Activated T-cell treated with anti-CD3 and anti-CD28 coated beads, Interleukin-2, amount 50 U/mL, for 4 hours (primary cell): ENCODE measurements at regions not wholly inside any gene's neighbourhood (a gene's known extent, or its start where the extent isn't known, plus 50 kb on each side); places are given as distances from the start of the nearest gene placed in this dataset.
"Not testable (repeated sequence)": the region's sequence is repeated elsewhere in the genome, so short reads cannot be mapped to it uniquely, and the experiment has no call there.

Source experiments
- ATAC-seq, 2 donors: fragments of 200-7000 bp; cut with Tn5 transposase; one replicate each; pipeline ENCODE4 v1.10.0; 2021
- DNase-seq: peaks from one replicate; pipeline ENCODE4 v3.0.0-alpha.2; 2020
- H3K27me3 Mint-ChIP-seq: one replicate; pipeline ENCODE4 v1.8.0; 2021; ENCODE audit warnings: low read depth, mixed read lengths
- H3K36me3 Mint-ChIP-seq: one replicate; pipeline ENCODE4 v1.8.0; 2022; ENCODE audit warnings: mixed read lengths; ENCODE audit not compliant: insufficient read depth
- H3K4me1 Mint-ChIP-seq: one replicate; pipeline ENCODE4 v1.8.0; 2021; ENCODE audit warnings: low read depth, mixed read lengths
- H3K4me3 Mint-ChIP-seq: one replicate; pipeline ENCODE4 v1.8.0; 2021; ENCODE audit warnings: mild to moderate bottlenecking, moderate library complexity, mixed read lengths
- H3K9me3 Mint-ChIP-seq: one replicate; pipeline ENCODE4 v1.8.0; 2021; ENCODE audit warnings: mixed read lengths

- not testable (repeated sequence) for H3K4me1 Mint-ChIP-seq, H3K9me3 Mint-ChIP-seq, DNase-seq, ATAC-seq, H3K27me3 Mint-ChIP-seq, H3K4me3 Mint-ChIP-seq, H3K36me3 Mint-ChIP-seq
Observed at GRCh38 chrX:40788698-40789097, 53.4 kb upstream of the MED14 start.

- no peaks in the 10 kb centered on the region for H3K4me1 Mint-ChIP-seq
- peaks cover 4% of the 10 kb centered on the region for H3K27me3 Mint-ChIP-seq
- no peaks in the 10 kb centered on the region for H3K9me3 Mint-ChIP-seq
- ATAC-seq (no peak), DNase-seq (no peak)
- H3K36me3 Mint-ChIP-seq: no peaks in the 10 kb centered on the region
- no peak overlapping the region for H3K4me3 Mint-ChIP-seq
Observed at GRCh38 chrX:40792433-40792832, 57.1 kb upstream of the MED14 start.

GRCh38 chrX:40794829-40795130 lies 59.4 kb upstream of the MED14 start:
- not testable (repeated sequence) for H3K4me1 Mint-ChIP-seq, ATAC-seq, DNase-seq, H3K36me3 Mint-ChIP-seq, H3K9me3 Mint-ChIP-seq, H3K27me3 Mint-ChIP-seq, H3K4me3 Mint-ChIP-seq

GRCh38 chrX:40799745-40800144 lies 64.4 kb upstream of the MED14 start:
- H3K36me3 Mint-ChIP-seq: not testable (repeated sequence)

GRCh38 chrX:40805404-40805803 lies 70.1 kb upstream of the MED14 start:
- DNase-seq (no peak), ATAC-seq (no peak)
- Mint-ChIP-seq H3K36me3 (no peaks in the 10 kb centered on the region), H3K9me3 (no peaks in the 10 kb centered on the region), H3K27me3 (no peaks in the 10 kb centered on the region), H3K4me3 (no peak overlapping the region), H3K4me1 (peaks cover 3% of the 10 kb centered on the region)

More at GRCh38 chrX:40799745-40800144, 64.4 kb upstream of the MED14 start:
- not testable (repeated sequence) for H3K4me1 Mint-ChIP-seq, DNase-seq, ATAC-seq, H3K4me3 Mint-ChIP-seq, H3K9me3 Mint-ChIP-seq, H3K27me3 Mint-ChIP-seq

- DNase-seq (no peak), ATAC-seq (no peak)
- H3K4me1 Mint-ChIP-seq: peaks cover 3% of the 10 kb centered on the region
Observed at GRCh38 chrX:40806513-40807220, 71.3 kb upstream of the MED14 start.

GRCh38 chrX:40807384-40807783 lies 72.0 kb upstream of the MED14 start:
- Mint-ChIP-seq H3K27me3 (no peaks in the 10 kb centered on the region), H3K36me3 (no peaks in the 10 kb centered on the region), H3K4me1 (peaks cover 3% of the 10 kb centered on the region), H3K9me3 (no peaks in the 10 kb centered on the region), H3K4me3 (no peak overlapping the region)
- DNase-seq (no peak), ATAC-seq (no peak)

More at GRCh38 chrX:40806513-40807220, 71.3 kb upstream of the MED14 start:
- H3K4me3 Mint-ChIP-seq: no peak overlapping the region
- H3K27me3 Mint-ChIP-seq: no peaks in the 10 kb centered on the region
- no peaks in the 10 kb centered on the region for H3K36me3 Mint-ChIP-seq
- H3K9me3 Mint-ChIP-seq: no peaks in the 10 kb centered on the region

- no peaks in the 10 kb centered on the region for H3K27me3 Mint-ChIP-seq
- no peaks in the 10 kb centered on the region for H3K36me3 Mint-ChIP-seq
- ATAC-seq (no peak), DNase-seq (no peak)
- H3K4me1 Mint-ChIP-seq: peaks cover 3% of the 10 kb centered on the region
- H3K9me3 Mint-ChIP-seq: no peaks in the 10 kb centered on the region
- no peak overlapping the region for H3K4me3 Mint-ChIP-seq
Observed at GRCh38 chrX:40808203-40808602, 72.9 kb upstream of the MED14 start.

- no peak for DNase-seq
- H3K36me3 Mint-ChIP-seq: no peaks in the 10 kb centered on the region
- H3K4me1 Mint-ChIP-seq: peaks cover 3% of the 10 kb centered on the region
- ATAC-seq: no peak
- H3K4me3 Mint-ChIP-seq: no peak overlapping the region
- H3K27me3 Mint-ChIP-seq: no peaks in the 10 kb centered on the region
- H3K9me3 Mint-ChIP-seq: no peaks in the 10 kb centered on the region
Observed at GRCh38 chrX:40809210-40809609, 73.9 kb upstream of the MED14 start.

GRCh38 chrX:40815045-40815444 lies 79.7 kb upstream of the MED14 start:
- DNase-seq, ATAC-seq, H3K4me3 Mint-ChIP-seq, H3K4me1 Mint-ChIP-seq, H3K27me3 Mint-ChIP-seq, H3K9me3 Mint-ChIP-seq, H3K36me3 Mint-ChIP-seq: not testable (repeated sequence)

- DNase-seq: no peak
- Mint-ChIP-seq H3K4me3 (no peak overlapping the region), H3K36me3 (no peaks in the 10 kb centered on the region), H3K27me3 (no peaks in the 10 kb centered on the region), H3K4me1 (no peaks in the 10 kb centered on the region), H3K9me3 (no peaks in the 10 kb centered on the region)
- no peak for ATAC-seq
Observed at GRCh38 chrX:40816906-40817305, 81.6 kb upstream of the MED14 start.

- Mint-ChIP-seq H3K9me3 (peaks cover 2% of the 10 kb centered on the region), H3K27me3 (no peaks in the 10 kb centered on the region), H3K4me1 (no peaks in the 10 kb centered on the region), H3K36me3 (no peaks in the 10 kb centered on the region), H3K4me3 (no peak overlapping the region)
- no peak for DNase-seq
- ATAC-seq: no peak
Observed at GRCh38 chrX:40818236-40818635, 82.9 kb upstream of the MED14 start.

- no peaks in the 10 kb centered on the region for H3K4me1 Mint-ChIP-seq
- H3K36me3 Mint-ChIP-seq: no peaks in the 10 kb centered on the region
- no peak overlapping the region for H3K4me3 Mint-ChIP-seq
- no peaks in the 10 kb centered on the region for H3K27me3 Mint-ChIP-seq
- peaks cover 9% of the 10 kb centered on the region for H3K9me3 Mint-ChIP-seq
- DNase-seq: no peak
- no peak for ATAC-seq
Observed at GRCh38 chrX:40821780-40822179, 86.4 kb upstream of the MED14 start.

- no peaks in the 10 kb centered on the region for H3K4me1 Mint-ChIP-seq
- H3K36me3 Mint-ChIP-seq: no peaks in the 10 kb centered on the region
- no peak overlapping the region for H3K4me3 Mint-ChIP-seq
- DNase-seq (no peak), ATAC-seq (no peak)
- peaks cover 9% of the 10 kb centered on the region for H3K9me3 Mint-ChIP-seq
- no peaks in the 10 kb centered on the region for H3K27me3 Mint-ChIP-seq
Observed at GRCh38 chrX:40827331-40827730, 92.0 kb upstream of the MED14 start.

- H3K27me3 Mint-ChIP-seq: no peaks in the 10 kb centered on the region
- no peaks in the 10 kb centered on the region for H3K36me3 Mint-ChIP-seq
- DNase-seq (no peak), ATAC-seq (no peak)
- H3K4me3 Mint-ChIP-seq: no peak overlapping the region
- no peaks in the 10 kb centered on the region for H3K4me1 Mint-ChIP-seq
- no peaks in the 10 kb centered on the region for H3K9me3 Mint-ChIP-seq
Observed at GRCh38 chrX:40831750-40832149, 96.4 kb upstream of the MED14 start.

GRCh38 chrX:40832723-40833122 lies 97.4 kb upstream of the MED14 start:
- H3K36me3 Mint-ChIP-seq: no peaks in the 10 kb centered on the region
- H3K9me3 Mint-ChIP-seq: no peaks in the 10 kb centered on the region
- DNase-seq (no peak), ATAC-seq (no peak)
- H3K4me1 Mint-ChIP-seq: no peaks in the 10 kb centered on the region
- H3K4me3 Mint-ChIP-seq: no peak overlapping the region
- no peaks in the 10 kb centered on the region for H3K27me3 Mint-ChIP-seq
